ENCODE measurements at regions not wholly inside any gene's neighbourhood (a gene's known extent, or its start where the extent isn't known, plus 50 kb on each side); places are given as distances from the start of the nearest gene placed in this dataset.

GRCh38 chr1:198096390-198096789 lies 60.4 kb upstream of the NEK7 start:
- TF ChIP-seq, protein P1, sequence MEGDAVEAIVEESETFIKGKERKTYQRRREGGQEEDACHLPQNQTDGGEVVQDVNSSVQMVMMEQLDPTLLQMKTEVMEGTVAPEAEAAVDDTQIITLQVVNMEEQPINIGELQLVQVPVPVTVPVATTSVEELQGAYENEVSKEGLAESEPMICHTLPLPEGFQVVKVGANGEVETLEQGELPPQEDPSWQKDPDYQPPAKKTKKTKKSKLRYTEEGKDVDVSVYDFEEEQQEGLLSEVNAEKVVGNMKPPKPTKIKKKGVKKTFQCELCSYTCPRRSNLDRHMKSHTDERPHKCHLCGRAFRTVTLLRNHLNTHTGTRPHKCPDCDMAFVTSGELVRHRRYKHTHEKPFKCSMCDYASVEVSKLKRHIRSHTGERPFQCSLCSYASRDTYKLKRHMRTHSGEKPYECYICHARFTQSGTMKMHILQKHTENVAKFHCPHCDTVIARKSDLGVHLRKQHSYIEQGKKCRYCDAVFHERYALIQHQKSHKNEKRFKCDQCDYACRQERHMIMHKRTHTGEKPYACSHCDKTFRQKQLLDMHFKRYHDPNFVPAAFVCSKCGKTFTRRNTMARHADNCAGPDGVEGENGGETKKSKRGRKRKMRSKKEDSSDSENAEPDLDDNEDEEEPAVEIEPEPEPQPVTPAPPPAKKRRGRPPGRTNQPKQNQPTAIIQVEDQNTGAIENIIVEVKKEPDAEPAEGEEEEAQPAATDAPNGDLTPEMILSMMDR (IDR thresholded peaks at IDR 0.05; ENCODE audit: control insufficient read depth, insufficient read depth, low read depth, low read length, missing control alignments) = no peak
- no peak overlapping the region for H3K4me3 ChIP-seq (ENCODE audit: control insufficient read depth, low read depth, low read length)

DNA sequence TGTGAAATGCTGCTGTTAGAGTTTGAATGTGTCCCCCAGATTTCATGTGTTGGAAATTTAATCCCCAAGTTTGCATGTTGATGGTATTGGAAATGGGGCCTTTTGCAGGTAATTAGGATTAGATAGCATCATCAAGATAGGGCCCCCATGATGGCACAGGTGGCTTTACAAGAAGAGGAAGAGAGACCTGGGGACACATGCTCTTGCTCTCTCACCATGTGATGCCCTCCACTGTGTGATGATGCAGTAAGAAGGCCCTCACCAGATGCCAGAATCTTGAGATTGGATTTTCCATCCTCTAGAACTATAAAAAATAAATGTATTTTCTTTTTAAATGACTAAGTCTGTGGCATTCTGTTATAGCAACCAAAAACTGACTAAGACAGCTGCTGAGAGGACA lies 57.0 kb upstream of the NEK7 start:
- no peak for DNase-seq (ENCODE audit: low read depth)
- TF ChIP-seq, protein P1 (IDR thresholded peaks at IDR 0.05; ENCODE audit: control insufficient read depth, insufficient read depth, low read depth, low read length, missing control alignments) = no peak
- H3K4me3 ChIP-seq (ENCODE audit: control insufficient read depth, low read depth, low read length) = no peak overlapping the region

More at GRCh38 chr1:198096390-198096789, 60.4 kb upstream of the NEK7 start:
- no peak for DNase-seq (ENCODE audit: low read depth)

GRCh38 chr1:198101716-198102453 lies 54.9 kb upstream of the NEK7 start:
- no peak overlapping the region for H3K4me3 ChIP-seq (ENCODE audit: control insufficient read depth, low read depth, low read length)
- TF ChIP-seq, protein P1 (IDR thresholded peaks at IDR 0.05; ENCODE audit: control insufficient read depth, insufficient read depth, low read depth, low read length, missing control alignments) = no peak

DNA sequence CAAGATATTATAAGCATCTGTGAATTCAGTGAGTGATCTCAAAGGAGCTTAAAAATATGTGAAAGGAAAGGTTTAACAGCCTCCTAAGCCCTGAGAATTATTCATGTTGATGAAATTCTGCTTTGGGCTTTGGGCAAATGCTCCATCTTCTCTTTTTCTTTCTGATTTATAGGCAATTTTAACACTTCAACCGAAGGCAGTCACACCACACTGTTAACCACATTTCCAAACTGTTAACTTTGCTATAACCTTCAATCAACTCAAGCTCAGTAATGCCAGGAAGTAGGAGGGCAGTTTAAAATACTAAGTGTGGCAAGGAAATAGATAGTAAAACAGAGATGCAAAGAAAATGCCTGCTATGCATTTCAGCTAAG lies 54.4 kb upstream of the NEK7 start:
- TF ChIP-seq, protein P1 (IDR thresholded peaks at IDR 0.05; ENCODE audit: control insufficient read depth, insufficient read depth, low read depth, low read length, missing control alignments) = no peak
- no peak overlapping the region for H3K4me3 ChIP-seq (ENCODE audit: control insufficient read depth, low read depth, low read length)
- DNase-seq (ENCODE audit: low read depth) = no peak

More at GRCh38 chr1:198101716-198102453, 54.9 kb upstream of the NEK7 start:
- DNase-seq (ENCODE audit: low read depth) = no peak

DNA sequence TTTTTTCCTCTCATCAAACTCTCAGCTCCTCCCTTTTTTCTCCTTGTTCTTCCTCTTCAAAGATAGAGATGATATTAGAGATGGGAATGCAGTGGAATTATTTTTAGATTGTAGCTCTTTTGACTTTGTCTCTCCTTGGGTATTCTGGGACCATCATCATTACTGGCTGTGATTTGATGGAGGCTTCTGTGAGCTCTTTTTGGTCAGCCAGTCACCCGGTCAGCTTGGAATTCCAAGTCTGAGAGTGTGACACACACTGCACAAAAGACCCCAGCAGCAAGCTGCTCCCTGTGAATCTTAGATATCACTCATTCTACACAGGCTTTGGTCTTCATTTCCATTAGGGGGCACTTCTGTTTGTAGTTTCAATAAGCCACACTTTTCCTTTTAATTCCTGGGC lies 51.6 kb upstream of the NEK7 start:
- TF ChIP-seq, protein P1 (IDR thresholded peaks at IDR 0.05; ENCODE audit: control insufficient read depth, insufficient read depth, low read depth, low read length, missing control alignments) = no peak
- DNase-seq (ENCODE audit: low read depth) = no peak
- no peak overlapping the region for H3K4me3 ChIP-seq (ENCODE audit: control insufficient read depth, low read depth, low read length)

GRCh38 chr1:198106011-198106410 lies 50.8 kb upstream of the NEK7 start:
- TF ChIP-seq, protein P1 (IDR thresholded peaks at IDR 0.05; ENCODE audit: control insufficient read depth, insufficient read depth, low read depth, low read length, missing control alignments) = no peak
- no peak for DNase-seq (ENCODE audit: low read depth)
- H3K4me3 ChIP-seq (ENCODE audit: control insufficient read depth, low read depth, low read length) = no peak overlapping the region
